ENCODE measurements at regions not wholly inside any gene's neighbourhood (a gene's known extent, or its start where the extent isn't known, plus 50 kb on each side); places are given as distances from the start of the nearest gene placed in this dataset.

GRCh38 chr13:79742923-79743322 is 262.0 kb downstream of the NDFIP2 start:
- no peak for TF ChIP-seq CTCF (IDR thresholded peaks at IDR 0.05; ENCODE audit: low read depth, low read length)
- H3K27me3 ChIP-seq: no peaks in the 10 kb centered on the region

GRCh38 chr13:79740991-79741390 is 260.0 kb downstream of the NDFIP2 start:
- H3K4me1 ChIP-seq: peaks cover 25% of the 10 kb centered on the region
- DNase-seq: peak; percentile 79
- TF ChIP-seq CTCF (IDR thresholded peaks at IDR 0.05; ENCODE audit: low read depth, low read length): no peak
- no peaks in the 10 kb centered on the region for H3K9me3 ChIP-seq
- H3K27me3 ChIP-seq: no peaks in the 10 kb centered on the region
- H3K36me3 ChIP-seq: no peaks in the 10 kb centered on the region
- H3K4me3 ChIP-seq (ENCODE audit: low read depth, low read length): no peak overlapping the region

More at GRCh38 chr13:79742923-79743322, 262.0 kb downstream of the NDFIP2 start:
- DNase-seq: peak; percentile 21
- peaks cover 25% of the 10 kb centered on the region for H3K4me1 ChIP-seq
- no peak overlapping the region for H3K4me3 ChIP-seq (ENCODE audit: low read depth, low read length)
- H3K36me3 ChIP-seq: no peaks in the 10 kb centered on the region
- no peaks in the 10 kb centered on the region for H3K9me3 ChIP-seq

GRCh38 chr13:79736356-79736755 is 255.4 kb downstream of the NDFIP2 start:
- H3K4me1 ChIP-seq: peaks cover 5% of the 10 kb centered on the region; the same call in 1 of the 2 replicates
- DNase-seq: no peak
- H3K4me3 ChIP-seq (ENCODE audit: low read depth, low read length): no peak overlapping the region
- no peaks in the 10 kb centered on the region for H3K36me3 ChIP-seq
- TF ChIP-seq CTCF (IDR thresholded peaks at IDR 0.05; ENCODE audit: low read depth, low read length): no peak
- no peaks in the 10 kb centered on the region for H3K27me3 ChIP-seq
- no peaks in the 10 kb centered on the region for H3K9me3 ChIP-seq

- DNase-seq: no peak
- peaks cover under 1% of the 10 kb centered on the region; the same call in 1 of the 2 replicates for H3K4me1 ChIP-seq
- H3K36me3 ChIP-seq: no peaks in the 10 kb centered on the region
- H3K9me3 ChIP-seq: no peaks in the 10 kb centered on the region
- no peak for TF ChIP-seq CTCF (IDR thresholded peaks at IDR 0.05; ENCODE audit: low read depth, low read length)
- H3K4me3 ChIP-seq (ENCODE audit: low read depth, low read length): no peak overlapping the region
- H3K27me3 ChIP-seq: no peaks in the 10 kb centered on the region
Observed at GRCh38 chr13:79735228-79735627, 254.3 kb downstream of the NDFIP2 start.

DNA sequence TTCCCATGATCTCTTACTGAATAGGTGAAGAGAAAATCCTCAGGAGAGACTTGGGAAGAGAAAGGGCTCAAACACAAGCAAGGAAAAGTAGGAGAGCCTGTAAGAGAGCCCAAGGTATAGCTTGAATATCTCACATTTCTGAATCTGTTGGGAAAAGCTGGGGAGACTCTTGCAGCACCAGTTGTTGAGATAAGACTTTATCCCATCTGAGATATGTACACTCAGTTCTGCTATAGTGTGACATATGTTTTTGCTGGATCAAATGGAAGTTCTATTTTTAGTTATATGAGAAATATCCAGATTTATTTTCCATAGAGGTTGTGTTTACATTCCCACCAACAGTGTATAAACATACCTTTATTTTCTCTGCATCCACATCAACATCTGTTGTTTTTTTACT is 246.1 kb downstream of the NDFIP2 start:
- no peaks in the 10 kb centered on the region for H3K36me3 ChIP-seq
- H3K4me3 ChIP-seq (ENCODE audit: low read depth, low read length): no peak overlapping the region
- DNase-seq: no peak
- no peak for TF ChIP-seq CTCF (IDR thresholded peaks at IDR 0.05; ENCODE audit: low read depth, low read length)
- peaks cover 11% of the 10 kb centered on the region for H3K4me1 ChIP-seq
- no peaks in the 10 kb centered on the region for H3K27me3 ChIP-seq
- no peaks in the 10 kb centered on the region; the same call in 1 of the 2 replicates for H3K9me3 ChIP-seq

DNA sequence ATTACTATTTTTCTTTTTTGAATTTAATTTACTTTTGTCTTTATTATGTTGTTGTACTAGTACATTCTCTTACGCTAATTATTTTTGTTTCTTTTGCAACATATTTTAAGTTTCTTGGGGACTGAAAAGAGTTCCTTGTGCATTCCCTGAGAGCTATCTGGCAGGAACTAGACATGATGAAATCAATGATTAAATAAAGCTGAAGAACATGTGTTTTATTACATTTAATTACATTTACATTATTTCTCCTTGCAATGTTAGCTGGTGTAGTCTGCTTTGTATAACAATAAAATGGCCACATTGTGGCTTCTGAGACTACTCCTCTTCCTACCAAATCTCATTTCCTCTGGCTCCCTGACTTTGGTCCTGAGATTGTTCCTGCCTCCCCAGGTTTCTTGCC is 244.9 kb downstream of the NDFIP2 start:
- H3K4me3 ChIP-seq (ENCODE audit: low read depth, low read length): no peak overlapping the region
- H3K36me3 ChIP-seq: no peaks in the 10 kb centered on the region
- H3K9me3 ChIP-seq: no peaks in the 10 kb centered on the region; the same call in 1 of the 2 replicates
- no peak for DNase-seq
- no peak for TF ChIP-seq CTCF (IDR thresholded peaks at IDR 0.05; ENCODE audit: low read depth, low read length)
- H3K27me3 ChIP-seq: no peaks in the 10 kb centered on the region
- H3K4me1 ChIP-seq: peaks cover 11% of the 10 kb centered on the region

Measured in BE2C (cell line).